ENCODE measurements at regions not wholly inside any gene's neighbourhood (a gene's known extent, or its start where the extent isn't known, plus 50 kb on each side); places are given as distances from the start of the nearest gene placed in this dataset.
A peak's percentile ranks its signal among the peaks of the same experiment; 100 is the strongest.

DNA sequence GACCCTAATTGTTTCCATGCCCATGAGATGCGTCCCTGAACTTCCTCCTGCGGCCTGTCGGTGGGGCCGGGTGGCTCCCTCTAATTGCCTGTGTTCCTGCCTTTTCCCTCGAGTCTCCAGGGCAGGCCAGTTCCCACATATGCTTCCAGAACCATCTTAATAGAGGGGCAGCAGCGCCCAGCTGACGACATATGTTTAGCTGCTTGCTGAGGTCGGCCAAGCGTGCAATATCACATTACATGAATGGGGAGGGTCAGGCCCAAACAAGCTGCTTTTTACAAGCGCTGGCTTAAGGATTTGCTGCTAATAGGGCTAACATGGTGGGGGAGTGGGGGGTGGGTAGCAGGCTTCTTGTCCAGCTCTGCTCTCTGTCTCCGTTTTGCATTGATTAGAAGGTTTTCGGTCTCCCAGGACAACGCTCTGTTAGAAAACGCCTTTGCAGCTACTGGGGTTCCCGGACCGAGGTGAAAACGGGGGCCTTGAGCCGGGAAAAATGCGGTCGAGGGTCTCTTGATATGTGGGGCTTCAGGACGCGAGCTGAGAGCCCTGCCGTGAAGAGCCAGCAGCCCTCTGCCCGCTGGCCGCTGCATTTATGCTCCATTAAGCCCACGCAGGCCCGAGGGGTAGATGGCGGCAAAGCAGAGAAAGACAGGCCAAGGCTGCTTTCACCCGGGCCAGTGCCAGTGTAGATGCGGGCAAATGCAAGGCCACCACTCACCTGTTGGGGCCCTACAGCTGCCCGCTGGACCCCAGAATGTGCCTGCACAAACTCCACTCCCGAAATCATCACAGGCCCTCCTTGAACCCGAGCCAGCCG is 308.5 kb downstream of the BMP7 start:
- no peak for DNase-seq (ENCODE audit: low read depth)

DNA sequence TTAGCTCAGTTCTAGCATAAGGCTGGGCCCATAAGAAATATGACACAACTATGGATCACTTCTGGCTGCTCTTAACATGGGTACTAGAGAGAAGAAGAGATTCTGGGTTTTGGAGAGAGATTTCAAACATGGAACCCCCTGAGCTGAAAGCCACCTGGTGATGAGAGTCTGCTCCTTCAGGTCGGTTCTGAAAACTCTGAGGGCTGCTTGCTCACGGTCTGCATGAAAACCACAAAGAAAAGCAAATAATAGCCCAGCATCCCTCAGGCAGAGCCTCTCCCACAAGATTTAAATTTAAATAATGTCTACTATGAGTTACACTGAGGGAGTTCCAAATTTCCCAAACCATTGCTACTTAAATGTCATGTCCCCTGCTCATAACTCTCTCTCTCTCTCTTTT is 301.5 kb downstream of the BMP7 start:
- DNase-seq (ENCODE audit: low read depth) = no peak

DNA sequence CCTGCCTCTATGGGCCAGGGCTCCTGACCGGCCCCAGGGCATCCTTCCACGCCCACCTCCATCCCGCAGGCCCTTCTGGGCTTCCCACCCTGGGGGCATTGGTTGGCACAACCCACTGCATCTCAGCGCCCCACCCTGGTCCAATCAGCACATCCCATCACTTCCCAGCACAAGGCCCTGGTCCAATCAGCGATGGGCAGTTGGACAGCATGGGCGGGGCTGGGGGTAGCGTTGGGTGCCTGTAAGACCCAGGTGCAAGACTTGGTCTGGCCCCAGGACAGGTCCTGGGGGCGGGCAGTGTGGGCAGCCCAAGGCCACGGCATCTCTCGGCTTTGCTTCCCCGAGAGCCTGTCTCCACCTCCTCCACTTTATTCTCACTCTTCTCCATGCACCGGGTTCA is 298.5 kb downstream of the BMP7 start:
- DNase-seq (ENCODE audit: low read depth) = no peak

DNA sequence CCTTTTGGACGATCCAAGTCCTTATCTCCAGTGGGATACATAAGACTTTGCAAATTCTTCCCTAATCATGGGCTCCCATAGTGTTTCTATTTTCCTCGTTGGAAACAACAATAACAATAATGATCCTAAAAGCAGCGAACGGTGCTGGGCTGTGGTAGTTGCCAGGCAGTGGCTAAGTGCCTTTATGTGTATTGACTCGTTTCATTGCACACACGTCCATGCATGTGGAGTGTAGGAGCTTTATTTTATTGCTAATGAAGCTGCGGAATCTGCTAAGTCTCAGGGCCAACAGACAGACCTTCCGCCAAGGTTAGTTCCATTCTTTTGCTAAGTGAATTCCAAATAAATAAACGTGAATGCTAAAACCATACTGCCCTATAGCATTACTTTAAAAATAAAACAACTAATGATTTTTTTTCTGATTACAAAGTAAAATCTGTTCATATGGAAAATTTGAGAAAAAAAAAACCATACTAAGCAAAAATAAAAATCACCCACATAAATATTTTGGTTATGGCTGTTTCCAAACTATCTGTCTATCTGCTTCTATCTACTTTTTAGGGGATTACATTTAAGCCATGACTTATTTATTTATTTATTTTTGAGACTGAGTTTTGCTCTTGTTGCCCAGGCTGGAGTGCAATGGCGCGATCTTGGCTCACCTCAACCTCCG is 297.9 kb downstream of the BMP7 start:
- DNase-seq (ENCODE audit: low read depth) = no peak

DNA sequence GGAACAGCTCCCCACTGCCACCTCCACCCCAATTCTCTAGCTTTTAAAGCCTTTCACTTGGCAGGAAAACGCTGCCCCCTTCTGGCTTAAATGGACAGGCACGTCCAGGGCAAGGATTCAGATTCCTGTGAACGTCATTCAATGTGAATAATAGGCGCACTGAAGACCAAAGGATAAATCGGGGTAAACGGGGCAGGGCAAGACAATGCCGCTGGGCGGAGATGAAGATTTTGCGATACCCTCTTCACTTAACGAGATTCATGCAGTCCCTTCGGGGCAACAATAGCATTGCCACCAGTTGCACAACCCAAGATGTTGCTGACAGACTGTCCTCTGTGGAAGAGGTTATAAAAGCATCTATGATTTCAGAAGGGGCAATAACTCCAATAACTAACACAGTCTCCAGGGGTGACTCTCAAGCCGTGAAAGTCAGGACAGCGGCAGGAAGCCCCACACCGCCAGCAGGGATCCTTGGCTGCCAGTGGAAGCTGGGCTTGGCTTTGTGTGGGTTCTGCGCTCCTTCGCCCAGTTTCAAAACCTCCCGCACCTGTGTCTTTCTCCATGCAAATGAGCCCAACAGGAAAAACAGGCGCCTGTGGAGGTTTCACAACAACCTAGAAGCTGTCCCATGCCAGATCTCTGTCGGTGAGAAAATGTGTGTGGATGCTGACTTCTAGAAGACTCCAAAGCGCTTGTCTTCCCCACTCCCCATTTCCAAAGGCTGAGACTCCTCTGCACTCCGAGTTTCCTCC is 291.8 kb downstream of the BMP7 start:
- DNase-seq (ENCODE audit: low read depth) = peak; percentile 85

DNA sequence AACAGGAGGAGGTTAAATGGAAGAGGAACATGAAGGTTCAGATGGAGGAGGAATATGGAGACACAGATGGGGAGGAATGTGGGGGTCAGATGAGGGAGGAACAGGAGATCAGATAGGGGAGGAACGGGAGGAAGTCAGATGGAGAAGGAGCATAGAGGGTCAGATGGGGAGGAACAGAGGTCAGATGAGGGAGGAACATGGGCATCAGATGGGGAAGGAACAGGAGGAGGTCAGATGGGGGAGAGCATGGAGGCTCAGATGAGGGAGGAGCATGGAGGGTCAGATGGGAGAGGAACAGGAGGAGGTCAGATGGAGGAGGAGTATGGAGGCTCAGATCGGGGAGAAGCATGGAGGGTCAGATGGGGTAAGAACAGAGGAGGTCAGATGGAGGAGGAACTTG is 290.6 kb downstream of the BMP7 start:
- no peak for DNase-seq (ENCODE audit: low read depth)

DNA sequence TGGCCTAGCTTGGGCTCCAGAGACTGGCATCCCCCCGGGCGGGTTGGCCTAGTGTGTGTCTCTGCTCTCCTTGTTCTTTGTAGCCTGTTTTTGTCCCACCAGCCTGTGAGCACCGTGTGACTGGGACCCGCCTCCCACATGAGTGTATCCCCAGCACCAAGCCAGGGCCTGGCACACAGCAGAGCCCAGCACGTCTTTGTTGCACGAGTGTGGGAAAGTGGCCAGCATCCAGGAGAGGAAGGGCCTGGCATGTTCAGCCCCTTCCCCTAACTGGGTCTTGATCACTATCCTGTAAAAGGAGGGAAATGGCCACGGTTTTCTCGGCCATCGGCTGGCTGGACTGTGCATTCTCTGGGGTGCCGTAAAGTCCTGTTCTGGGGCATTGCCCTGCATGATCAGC is 290.1 kb downstream of the BMP7 start:
- no peak for DNase-seq (ENCODE audit: low read depth)

DNA sequence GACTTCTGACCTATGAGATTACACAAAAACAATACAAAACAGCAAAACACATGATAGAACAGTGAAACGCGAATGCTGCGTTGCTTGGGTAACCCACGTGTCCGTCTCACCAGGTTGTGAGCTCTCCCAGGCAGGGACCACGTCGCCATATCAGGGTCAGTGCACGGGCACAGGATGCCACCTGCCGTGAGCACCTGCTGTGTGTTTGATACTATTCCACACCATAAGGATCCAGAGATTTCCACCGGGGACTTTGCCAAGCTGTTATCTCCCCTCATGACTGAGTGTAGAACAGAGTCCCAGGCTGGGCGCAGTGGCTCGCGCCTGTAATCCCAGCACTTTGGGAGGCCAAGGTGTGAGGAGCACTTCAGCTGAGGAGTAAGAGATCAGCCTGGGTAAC is 288.0 kb downstream of the BMP7 start:
- DNase-seq (ENCODE audit: low read depth) = no peak

DNA sequence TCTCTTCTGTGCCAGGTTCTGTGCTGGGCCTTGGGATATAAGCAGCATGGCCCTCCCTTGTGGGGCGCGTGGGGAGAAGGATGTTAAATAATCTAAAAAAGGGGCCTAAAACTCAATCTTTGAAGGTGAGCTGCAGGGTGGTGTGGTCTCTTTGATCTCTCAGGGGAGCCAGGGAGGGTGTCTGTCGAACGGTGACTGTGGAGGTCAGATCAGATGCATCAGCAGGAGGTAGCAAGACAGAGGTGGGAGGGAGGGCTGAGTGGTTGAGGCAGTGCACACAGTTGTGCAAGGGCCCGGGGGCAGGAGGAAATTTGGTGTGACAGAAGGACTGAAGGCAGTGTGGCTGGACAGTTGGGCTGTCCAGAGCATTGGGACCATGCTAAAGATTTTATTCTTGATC is 287.3 kb downstream of the BMP7 start:
- DNase-seq (ENCODE audit: low read depth) = no peak

DNA sequence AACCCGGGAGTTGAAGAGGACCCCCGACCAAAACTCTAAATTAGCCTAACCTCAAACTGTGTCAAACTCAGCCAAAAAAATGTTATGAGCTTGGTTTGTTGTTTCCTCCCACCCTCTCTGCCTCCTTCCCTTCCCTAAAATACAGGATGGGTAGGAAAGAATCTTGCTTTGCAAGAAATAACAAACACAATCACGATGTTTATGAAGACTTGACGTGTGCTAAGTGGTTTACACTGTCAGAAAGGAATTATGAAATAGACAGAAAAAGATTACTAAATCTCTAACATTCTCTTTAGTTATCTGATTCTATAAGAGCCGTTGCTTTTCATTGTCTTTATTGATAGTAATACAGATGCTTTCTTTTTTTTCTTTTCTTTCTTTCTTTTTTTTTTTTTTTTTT is 285.1 kb downstream of the BMP7 start:
- DNase-seq (ENCODE audit: low read depth) = no peak

DNA sequence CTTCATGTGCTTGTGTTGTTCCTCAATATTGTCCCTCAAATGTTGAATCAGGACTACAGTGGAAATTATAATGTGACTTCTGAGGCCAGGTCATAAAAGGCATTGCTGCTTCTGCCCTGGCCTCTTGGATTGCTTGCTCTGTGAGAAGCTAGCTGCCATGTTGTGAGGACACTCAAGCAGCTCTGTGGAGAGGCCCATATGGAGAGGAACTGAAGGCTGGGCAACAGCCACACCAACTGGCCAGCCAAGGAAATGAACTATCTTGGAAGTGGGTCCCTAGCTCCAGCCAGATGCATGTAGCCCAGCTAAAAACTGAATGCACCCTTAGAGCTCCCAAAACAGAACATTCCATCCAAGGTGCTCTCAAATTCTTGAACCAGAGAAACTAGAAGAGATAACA is 282.6 kb downstream of the BMP7 start:
- no peak for DNase-seq (ENCODE audit: low read depth)

DNA sequence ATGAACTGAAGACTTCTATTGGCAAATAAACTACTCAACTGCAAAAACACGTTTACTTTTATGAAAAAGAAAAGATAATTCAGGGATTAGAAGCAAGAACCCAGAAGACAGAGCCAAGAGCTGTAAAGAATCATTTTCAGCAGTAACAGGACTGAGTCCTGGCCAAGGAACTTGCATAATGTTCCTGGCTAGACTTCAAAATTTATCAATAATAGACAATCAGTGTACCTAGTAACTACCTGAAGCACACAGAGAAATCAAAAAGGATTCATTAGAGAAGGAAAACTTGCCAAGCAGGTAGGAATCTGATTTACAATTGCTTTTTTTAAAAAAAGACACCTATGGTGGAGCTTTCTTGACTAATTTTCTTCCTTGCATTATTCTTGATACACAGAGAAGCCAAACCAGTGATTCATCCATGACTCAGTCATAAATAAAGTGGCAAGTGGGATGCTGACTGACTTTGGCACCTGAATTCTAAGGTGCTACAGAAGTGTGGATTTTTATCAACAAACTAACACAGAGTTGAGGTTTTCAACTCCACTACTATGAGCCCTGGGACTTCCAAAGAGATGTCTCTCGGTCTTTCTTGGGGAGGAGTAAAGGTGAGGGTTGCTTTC is 281.3 kb downstream of the BMP7 start:
- DNase-seq (ENCODE audit: low read depth) = peak; percentile 84

DNA sequence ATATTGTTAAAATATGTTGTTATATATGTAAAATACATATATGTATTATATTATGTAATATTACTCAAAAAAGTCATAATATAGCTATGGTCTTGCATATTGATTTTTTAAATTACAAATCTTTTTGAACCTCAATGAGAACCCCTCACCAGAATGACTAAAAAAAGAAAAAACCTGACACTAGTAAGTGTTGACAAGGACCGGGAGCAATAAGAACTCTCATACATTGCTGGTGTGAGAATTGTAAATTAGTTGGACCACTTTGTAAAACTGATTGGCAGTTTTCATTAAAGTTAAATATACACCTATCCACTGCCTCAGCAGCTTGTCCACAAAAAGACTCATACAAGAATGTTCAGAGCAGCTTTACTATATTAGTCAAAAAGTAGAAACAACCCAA is 280.0 kb downstream of the BMP7 start:
- no peak for DNase-seq (ENCODE audit: low read depth)

DNA sequence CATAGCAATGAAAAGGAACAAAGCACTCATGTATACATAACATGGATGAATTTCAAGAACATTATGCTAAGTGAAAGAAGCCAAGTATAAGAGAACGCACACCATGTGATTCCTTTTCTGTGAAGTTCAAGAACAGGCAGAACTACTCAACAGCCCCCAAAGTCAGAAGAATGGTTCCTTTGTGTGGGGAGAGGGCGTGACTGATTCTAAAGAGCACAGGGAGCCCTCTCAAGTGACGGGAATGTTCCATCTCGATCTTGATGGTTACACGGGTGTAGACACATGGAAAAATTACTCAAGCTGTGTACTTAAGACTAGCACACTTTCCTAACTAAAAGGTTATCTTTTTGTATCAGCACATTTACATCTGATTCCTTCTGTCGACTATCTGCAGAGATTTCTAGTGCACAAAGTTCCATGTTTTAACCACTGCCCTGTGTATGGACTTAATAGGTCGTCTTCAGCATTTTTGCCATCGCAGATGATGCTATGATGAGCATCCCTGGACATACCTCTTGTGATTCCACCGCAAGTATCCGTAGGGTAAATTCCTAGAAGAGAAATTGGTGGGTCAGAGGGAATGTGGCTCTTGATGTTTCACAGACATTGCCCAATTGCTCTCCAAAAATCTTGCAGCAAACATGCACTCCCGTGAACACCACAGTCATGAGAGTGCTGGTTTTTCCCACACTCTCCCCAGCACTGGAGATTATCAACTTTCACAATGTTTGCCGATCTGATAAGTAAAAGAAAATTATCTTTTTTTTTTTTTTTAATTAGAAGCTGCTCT is 279.3 kb downstream of the BMP7 start:
- DNase-seq (ENCODE audit: low read depth) = peak; percentile 65

DNA sequence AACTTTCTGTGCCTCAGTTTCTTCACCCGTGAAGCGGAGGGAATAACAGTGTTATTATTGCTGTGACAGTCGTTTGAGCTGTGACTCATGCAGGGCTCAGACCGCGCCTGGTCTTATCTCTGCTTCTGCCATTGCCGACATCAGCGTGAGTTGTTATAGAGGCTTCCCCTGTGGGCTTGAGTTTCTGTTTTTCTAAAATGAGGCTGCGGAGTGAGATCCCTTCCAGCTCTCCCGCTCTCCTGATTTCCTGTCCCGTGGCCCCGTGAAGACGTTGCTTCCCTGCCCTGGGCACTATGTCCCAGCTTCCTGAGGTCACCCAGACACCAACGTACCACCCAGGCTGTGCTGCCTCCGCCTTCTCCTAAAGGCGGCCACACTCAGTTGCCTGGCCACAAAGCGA is 278.5 kb downstream of the BMP7 start:
- peak; percentile 77 for DNase-seq (ENCODE audit: low read depth)

DNA sequence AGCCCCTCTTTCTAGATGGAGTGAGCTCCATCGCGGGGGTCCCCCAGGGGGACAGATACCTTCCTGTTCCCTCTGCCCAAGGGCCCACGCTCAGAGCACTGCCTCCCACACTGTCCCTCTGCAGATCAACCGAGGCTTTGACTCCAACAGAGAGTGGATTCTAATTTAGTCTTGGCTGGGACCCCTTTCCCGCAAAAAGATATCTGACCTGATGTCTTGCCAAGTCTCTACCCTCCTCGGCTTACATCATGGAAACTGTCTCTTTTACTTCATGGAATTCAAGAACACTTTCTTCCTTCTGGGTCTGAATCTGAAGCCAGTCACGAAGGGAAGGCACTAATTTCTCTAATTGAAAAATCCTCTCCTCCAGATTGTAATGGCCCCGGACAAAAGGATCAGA is 278.0 kb downstream of the BMP7 start:
- no peak for DNase-seq (ENCODE audit: low read depth)

DNA sequence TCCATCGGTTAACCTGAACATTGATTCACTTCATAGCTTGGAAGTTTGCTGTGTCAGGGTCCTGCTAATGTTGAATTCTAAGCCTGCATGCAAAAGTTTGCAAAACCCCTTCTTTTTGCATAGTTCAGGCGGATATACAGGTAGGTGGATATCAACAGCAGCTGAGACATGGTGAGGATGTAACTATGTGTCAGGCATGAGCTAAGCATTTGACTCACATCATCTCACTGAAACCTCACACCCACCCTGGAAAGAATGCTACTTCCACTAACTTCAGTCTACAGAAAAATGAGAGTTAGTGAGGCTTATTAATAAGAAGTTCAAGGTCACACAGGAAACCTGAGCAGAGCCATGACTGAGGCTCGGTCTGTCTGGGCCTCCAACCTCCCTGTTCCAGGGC is 276.9 kb downstream of the BMP7 start:
- peak; percentile 86 for DNase-seq (ENCODE audit: low read depth)

DNA sequence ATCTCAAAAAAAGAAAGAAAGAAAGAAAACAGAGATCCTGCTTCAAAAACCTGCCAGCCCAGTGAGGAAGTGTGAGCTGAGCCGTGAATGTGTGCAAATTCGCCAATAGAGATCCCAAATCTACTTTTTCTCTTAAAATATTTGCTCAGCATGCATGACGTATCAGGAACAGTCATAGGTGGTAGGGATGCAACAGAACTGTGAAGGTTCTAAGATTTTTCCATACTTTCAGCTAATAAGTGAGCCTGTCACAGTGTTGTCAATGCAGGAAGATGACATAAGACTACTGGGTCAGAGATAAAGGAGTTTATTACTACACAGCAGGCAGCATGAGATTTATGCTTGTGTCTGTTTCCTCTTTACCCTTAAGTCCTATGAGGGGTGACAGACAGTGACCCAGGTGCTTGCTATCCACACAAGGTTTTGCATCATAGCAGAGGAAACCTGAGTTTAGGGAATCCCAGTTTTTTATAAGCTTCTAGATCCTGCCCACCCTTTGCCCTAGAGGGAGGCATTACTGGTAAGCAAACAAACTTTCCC is 273.4 kb downstream of the BMP7 start:
- DNase-seq (ENCODE audit: low read depth) = no peak

DNA sequence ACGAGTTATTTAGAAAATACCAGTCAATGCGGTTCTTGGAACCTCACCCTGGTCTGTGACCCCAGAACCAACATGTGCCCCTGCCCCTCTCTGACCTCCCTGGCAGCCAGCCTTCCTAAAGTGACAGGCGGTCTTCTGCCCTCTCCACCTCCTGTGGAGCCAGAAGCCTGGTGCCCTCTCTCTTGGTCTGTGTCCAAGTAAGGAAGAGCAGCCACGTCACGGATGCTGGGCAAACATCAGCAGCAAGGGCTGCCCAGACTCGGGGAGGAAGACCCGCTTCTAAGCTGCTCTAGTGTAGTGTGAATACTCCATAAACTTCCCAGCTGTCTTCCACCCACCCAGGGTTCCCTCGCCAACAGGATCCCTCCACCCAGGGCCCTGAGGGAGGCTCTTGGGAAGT is 272.4 kb downstream of the BMP7 start:
- DNase-seq (ENCODE audit: low read depth) = no peak

DNA sequence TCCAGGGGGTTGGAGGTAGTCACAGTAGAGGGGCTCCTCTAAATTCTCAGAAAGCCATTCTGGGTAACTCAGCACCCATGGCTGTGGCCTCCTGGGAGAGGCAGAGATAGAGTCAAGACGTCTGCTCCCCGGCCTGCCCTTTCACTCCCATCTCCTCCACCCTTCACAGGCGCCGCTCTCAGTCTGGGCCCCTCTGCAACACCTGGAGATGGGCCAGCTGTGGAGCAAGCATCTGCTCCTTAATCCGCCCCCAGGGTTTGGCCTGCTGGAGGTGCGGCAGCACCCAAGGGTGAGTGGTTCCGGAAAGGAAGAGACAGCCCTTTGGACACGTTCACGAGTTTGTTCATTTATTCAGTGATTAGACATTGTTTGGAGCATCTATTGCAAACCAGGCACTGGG is 271.3 kb downstream of the BMP7 start:
- DNase-seq (ENCODE audit: low read depth) = no peak

DNA sequence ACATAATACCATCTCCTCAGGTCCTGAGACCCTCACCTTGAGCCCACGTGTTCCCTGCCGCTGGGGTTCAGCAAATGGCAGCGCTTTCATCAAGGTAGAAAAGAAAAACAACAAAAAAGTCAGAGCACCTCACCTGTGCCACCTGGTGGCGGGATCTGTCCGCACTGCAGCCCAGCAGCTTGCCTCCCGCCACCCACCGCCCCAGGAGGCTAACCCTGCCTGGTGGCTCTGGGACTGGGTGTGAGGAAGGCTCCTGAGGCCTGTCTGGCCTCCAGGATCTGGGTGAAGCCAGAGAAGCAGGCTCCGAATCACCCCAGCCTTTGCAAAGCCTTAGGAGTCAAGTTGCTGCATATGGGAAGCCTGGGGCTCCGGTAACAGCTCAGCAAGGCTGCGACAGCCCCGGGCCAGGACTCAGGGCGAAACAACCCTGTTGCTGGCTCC is 270.8 kb downstream of the BMP7 start:
- peak; percentile 46 for DNase-seq (ENCODE audit: low read depth)

DNA sequence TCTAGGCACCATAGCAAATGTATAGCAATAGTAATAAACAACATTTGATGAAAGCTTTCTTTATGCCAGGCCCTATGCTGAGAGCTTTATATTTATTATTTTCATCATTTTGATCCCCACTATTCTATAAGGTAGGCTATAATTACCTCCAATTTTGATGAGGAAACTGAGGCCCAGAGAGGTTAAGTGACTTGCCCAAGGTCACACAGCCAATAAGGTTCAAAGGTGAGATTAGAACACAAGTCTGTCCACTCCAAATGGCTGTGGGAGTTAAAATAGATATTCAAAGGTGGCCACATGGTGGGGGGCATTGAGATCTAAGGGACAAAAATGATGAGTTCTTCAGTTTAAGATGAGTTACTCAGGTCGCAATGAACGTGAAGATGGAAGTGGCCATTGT is 269.9 kb downstream of the BMP7 start:
- no peak for DNase-seq (ENCODE audit: low read depth)
